ENCODE measurements at regions not wholly inside any gene's neighbourhood (a gene's known extent, or its start where the extent isn't known, plus 50 kb on each side); places are given as distances from the start of the nearest gene placed in this dataset.

- no peak for DNase-seq
Measured at GRCh38 chr11:116172851-116173250, 599.9 kb downstream of the BUD13 start.

GRCh38 chr11:116172156-116172555 lies 600.6 kb downstream of the BUD13 start:
- no peak for DNase-seq

GRCh38 chr11:116171271-116172140 lies 601.3 kb downstream of the BUD13 start:
- DNase-seq, result no peak

- no peak for DNase-seq
Measured at GRCh38 chr11:116170526-116171120, 602.2 kb downstream of the BUD13 start.

- no peak for DNase-seq
Measured at GRCh38 chr11:116169776-116170175, 603.0 kb downstream of the BUD13 start.

GRCh38 chr11:116168459-116168787 lies 604.4 kb downstream of the BUD13 start:
- no peak for DNase-seq

GRCh38 chr11:116167706-116168458 lies 604.9 kb downstream of the BUD13 start:
- DNase-seq, result no peak

GRCh38 chr11:116166573-116167465 lies 606.0 kb downstream of the BUD13 start:
- no peak for DNase-seq

- DNase-seq, result no peak
Measured at GRCh38 chr11:116164843-116165242, 607.9 kb downstream of the BUD13 start.

GRCh38 chr11:116162886-116163230 lies 609.9 kb downstream of the BUD13 start:
- peak; percentile 81 for DNase-seq

GRCh38 chr11:116162086-116162885 lies 610.5 kb downstream of the BUD13 start:
- DNase-seq, result no peak

- no peak for DNase-seq
Measured at GRCh38 chr11:116148645-116149044, 624.1 kb downstream of the BUD13 start.

GRCh38 chr11:116148056-116148455 lies 624.7 kb downstream of the BUD13 start:
- DNase-seq, result peak; percentile 32

- no peak for DNase-seq
Measured at GRCh38 chr11:116145187-116145865, 627.5 kb downstream of the BUD13 start.

GRCh38 chr11:116144387-116144958 lies 628.3 kb downstream of the BUD13 start:
- DNase-seq, result no peak

GRCh38 chr11:116138280-116138679 lies 634.1 kb upstream of the CADM1 start:
- no peak for DNase-seq

GRCh38 chr11:116137753-116138152 lies 633.5 kb upstream of the CADM1 start:
- no peak for DNase-seq

- DNase-seq, result no peak
Measured at GRCh38 chr11:116136987-116137674, 632.9 kb upstream of the CADM1 start.

GRCh38 chr11:116135891-116136290 lies 631.7 kb upstream of the CADM1 start:
- DNase-seq, result no peak

- DNase-seq, result no peak
Measured at GRCh38 chr11:116134450-116134849, 630.2 kb upstream of the CADM1 start.
